ENCODE measurements at regions not wholly inside any gene's neighbourhood (a gene's known extent, or its start where the extent isn't known, plus 50 kb on each side); places are given as distances from the start of the nearest gene placed in this dataset.

GRCh38 chr3:72597756-72598195 is 250.5 kb downstream of the SHQ1 start:
- TF ChIP-seq ZFX (IDR thresholded peaks at IDR 0.05; ENCODE audit: borderline replicate concordance), result no peak
- TF ChIP-seq, protein P1, sequence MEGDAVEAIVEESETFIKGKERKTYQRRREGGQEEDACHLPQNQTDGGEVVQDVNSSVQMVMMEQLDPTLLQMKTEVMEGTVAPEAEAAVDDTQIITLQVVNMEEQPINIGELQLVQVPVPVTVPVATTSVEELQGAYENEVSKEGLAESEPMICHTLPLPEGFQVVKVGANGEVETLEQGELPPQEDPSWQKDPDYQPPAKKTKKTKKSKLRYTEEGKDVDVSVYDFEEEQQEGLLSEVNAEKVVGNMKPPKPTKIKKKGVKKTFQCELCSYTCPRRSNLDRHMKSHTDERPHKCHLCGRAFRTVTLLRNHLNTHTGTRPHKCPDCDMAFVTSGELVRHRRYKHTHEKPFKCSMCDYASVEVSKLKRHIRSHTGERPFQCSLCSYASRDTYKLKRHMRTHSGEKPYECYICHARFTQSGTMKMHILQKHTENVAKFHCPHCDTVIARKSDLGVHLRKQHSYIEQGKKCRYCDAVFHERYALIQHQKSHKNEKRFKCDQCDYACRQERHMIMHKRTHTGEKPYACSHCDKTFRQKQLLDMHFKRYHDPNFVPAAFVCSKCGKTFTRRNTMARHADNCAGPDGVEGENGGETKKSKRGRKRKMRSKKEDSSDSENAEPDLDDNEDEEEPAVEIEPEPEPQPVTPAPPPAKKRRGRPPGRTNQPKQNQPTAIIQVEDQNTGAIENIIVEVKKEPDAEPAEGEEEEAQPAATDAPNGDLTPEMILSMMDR (IDR thresholded peaks at IDR 0.05), result no peak
- no peak overlapping the region for H3K27ac ChIP-seq

- no peak for TF ChIP-seq ZFX (IDR thresholded peaks at IDR 0.05; ENCODE audit: borderline replicate concordance)
- TF ChIP-seq, protein P1 (IDR thresholded peaks at IDR 0.05), result no peak
- no peak overlapping the region for H3K27ac ChIP-seq
Measured at GRCh38 chr3:72597043-72597442, 251.2 kb downstream of the SHQ1 start.

- TF ChIP-seq ZFX (IDR thresholded peaks at IDR 0.05; ENCODE audit: borderline replicate concordance), result no peak
- TF ChIP-seq, protein P1 (IDR thresholded peaks at IDR 0.05), result no peak
Measured at GRCh38 chr3:72595927-72596610, 252.2 kb downstream of the SHQ1 start.

DNA sequence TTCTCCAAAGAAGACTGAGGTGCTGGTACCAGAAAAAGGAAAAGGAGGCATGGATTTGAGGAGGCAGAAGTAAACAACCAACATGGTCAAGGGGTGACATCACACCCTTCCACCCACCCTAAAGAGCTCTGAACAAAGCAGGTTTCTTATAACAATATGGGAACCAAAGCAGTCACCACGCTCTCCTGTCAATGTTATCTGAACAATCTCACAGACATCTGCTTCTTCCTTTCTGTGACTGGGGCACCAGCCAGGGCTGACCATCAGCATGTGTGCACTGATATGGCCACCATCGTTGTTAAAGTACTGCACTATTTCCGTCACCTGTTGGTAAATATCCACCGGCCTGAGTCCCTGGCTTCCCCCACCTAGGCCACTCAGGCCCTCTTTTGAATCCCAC is 252.9 kb downstream of the SHQ1 start:
- TF ChIP-seq, protein P1 (IDR thresholded peaks at IDR 0.05), result no peak
- no peak for TF ChIP-seq ZFX (IDR thresholded peaks at IDR 0.05; ENCODE audit: borderline replicate concordance)
- H3K27ac ChIP-seq, result no peak overlapping the region

More at GRCh38 chr3:72595927-72596610, 252.2 kb downstream of the SHQ1 start:
- H3K27ac ChIP-seq, result no peak overlapping the region

DNA sequence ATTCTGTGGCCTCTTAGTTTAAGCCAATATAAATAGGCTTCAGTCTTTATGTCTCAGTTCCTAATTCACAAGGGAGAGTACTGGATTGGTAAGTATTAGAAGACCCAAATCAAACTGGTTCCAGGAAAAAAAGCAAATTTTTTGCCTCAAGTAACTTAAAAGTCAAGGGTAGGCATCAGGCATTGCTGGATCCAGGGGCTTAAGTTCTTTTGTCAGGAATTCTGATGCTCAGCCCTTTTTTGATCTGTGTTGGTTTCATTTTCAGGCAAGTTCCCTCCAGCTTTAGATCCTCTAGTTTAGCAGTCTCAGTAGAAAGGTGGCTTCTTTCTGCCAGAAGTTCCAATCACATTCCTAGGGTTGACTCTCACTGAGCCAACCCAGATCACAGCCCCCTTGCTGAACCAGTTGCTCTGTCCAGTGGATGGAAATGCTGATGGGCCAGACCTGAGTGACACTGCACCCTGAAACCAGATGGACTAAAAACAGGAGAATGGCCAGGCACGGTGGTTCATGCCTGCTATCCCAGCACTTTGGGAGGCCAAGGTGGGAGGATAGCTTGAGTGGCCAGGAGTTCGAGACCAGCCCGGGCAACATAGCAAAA is 253.5 kb downstream of the SHQ1 start:
- TF ChIP-seq ZFX (IDR thresholded peaks at IDR 0.05; ENCODE audit: borderline replicate concordance), result no peak
- TF ChIP-seq, protein P1 (IDR thresholded peaks at IDR 0.05), result no peak
- no peak overlapping the region for H3K27ac ChIP-seq

DNA sequence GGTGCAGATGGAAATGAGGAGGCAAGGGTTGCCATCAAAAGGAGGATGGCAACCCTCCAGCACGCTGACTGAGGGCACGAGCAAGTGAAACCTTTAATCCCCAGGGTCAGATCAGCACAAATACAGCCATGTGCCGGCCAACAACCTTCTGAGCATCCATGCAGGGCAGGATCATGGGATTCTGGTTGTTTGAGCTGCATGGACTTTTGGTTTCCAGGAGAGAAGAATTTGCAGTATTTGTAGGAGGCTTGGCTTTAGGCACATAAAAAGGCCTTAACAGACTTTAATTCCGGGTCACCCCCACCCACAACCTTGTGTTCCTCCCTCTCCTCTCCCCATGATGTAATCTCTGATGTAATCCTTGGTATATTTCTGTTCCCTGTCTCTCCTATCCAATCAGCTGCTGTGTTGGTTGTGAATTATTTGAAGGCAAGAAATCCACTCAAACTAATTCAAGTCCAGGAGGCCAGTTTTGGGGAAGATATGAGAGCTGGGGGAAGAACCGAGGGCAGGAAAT is 254.3 kb downstream of the SHQ1 start:
- TF ChIP-seq ZFX (IDR thresholded peaks at IDR 0.05; ENCODE audit: borderline replicate concordance), result no peak
- TF ChIP-seq, protein P1 (IDR thresholded peaks at IDR 0.05), result no peak
- no peak overlapping the region for H3K27ac ChIP-seq
